AG08396 (cell line): ENCODE measurements at regions not wholly inside any gene's neighbourhood (a gene's known extent, or its start where the extent isn't known, plus 50 kb on each side); places are given as distances from the start of the nearest gene placed in this dataset.

Source experiments
- DNase-seq: peaks from one replicate; pipeline ENCODE4 v3.0.0; 2012; ENCODE audit warnings: low spot score, mixed read lengths

DNA sequence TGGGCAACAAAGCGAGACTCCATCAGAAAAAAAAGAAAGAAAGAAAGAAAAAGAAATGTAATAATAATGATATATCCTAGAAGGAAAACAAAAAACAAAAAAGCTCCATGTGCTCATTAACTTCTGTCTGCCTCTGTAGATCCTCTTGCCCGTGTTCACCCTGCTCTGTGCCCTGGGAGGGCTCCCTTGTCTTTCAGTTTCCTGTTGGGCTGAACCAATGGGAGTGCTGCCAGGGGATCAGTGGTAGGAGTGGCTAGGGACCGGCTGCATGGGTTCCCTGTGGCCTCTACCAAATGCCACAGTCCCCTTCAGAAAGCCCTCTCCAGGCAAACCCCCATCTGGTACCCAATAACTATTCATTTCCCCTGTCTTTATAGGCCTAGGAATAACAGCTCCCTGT, 51.8 kb upstream of the PARD3 start:
- DNase-seq: no peak
